Mononuclear cell (primary cell): ENCODE measurements at regions not wholly inside any gene's neighbourhood (a gene's known extent, or its start where the extent isn't known, plus 50 kb on each side); places are given as distances from the start of the nearest gene placed in this dataset.
"Not testable (repeated sequence)": the region's sequence is repeated elsewhere in the genome, so short reads cannot be mapped to it uniquely, and the experiment has no call there.

Experiments used
- H3K27me3 ChIP-seq: 2 replicates; pipeline ENCODE4 v1.6.0; 2011; ENCODE audit warnings: low read length, control low read depth; ENCODE audit not compliant: insufficient read depth
- H3K4me1 ChIP-seq: 2 replicates; pipeline ENCODE4 v1.5.1; 2011; ENCODE audit warnings: mild to moderate bottlenecking, low read length, control low read depth; ENCODE audit not compliant: insufficient read depth
- H3K4me3 ChIP-seq: 2 replicates; pipeline ENCODE4 v1.5.1; 2011; ENCODE audit warnings: mild to moderate bottlenecking, low read length, moderate library complexity
- H3K9me3 ChIP-seq: 2 replicates; pipeline ENCODE4 v1.5.1; 2011; ENCODE audit warnings: low read depth, mild to moderate bottlenecking, control low read depth, low read length

- Histone ChIP-seq H3K4me3 (no peak overlapping the region), H3K9me3 (no peaks in the 10 kb centered on the region), H3K27me3 (no peaks in the 10 kb centered on the region), H3K4me1 (no peaks in the 10 kb centered on the region)
These were observed 242.2 kb upstream of the SGCG start for GRCh38 chr13:22938576-22938975.

GRCh38 chr13:22939157-22939556 lies 241.6 kb upstream of the SGCG start:
- no peak overlapping the region for H3K4me3 ChIP-seq
- no peaks in the 10 kb centered on the region for H3K9me3 ChIP-seq
- no peaks in the 10 kb centered on the region for H3K27me3 ChIP-seq
- no peaks in the 10 kb centered on the region for H3K4me1 ChIP-seq

GRCh38 chr13:22940090-22940710 lies 240.6 kb upstream of the SGCG start:
- no peaks in the 10 kb centered on the region for H3K9me3 ChIP-seq

GRCh38 chr13:22940736-22941135 lies 240.0 kb upstream of the SGCG start:
- H3K9me3 ChIP-seq = no peaks in the 10 kb centered on the region
- no peaks in the 10 kb centered on the region for H3K4me1 ChIP-seq
- no peak overlapping the region for H3K4me3 ChIP-seq
- no peaks in the 10 kb centered on the region for H3K27me3 ChIP-seq

More at GRCh38 chr13:22940090-22940710, 240.6 kb upstream of the SGCG start:
- Histone ChIP-seq H3K4me3 (no peak overlapping the region), H3K27me3 (no peaks in the 10 kb centered on the region), H3K4me1 (no peaks in the 10 kb centered on the region)

- not testable (repeated sequence) for H3K4me3 ChIP-seq, H3K4me1 ChIP-seq, H3K27me3 ChIP-seq, H3K9me3 ChIP-seq
These were observed 239.3 kb upstream of the SGCG start for GRCh38 chr13:22941495-22941894.

GRCh38 chr13:22942831-22943230 lies 237.9 kb upstream of the SGCG start:
- not testable (repeated sequence) for H3K9me3 ChIP-seq, H3K4me3 ChIP-seq, H3K27me3 ChIP-seq, H3K4me1 ChIP-seq

- Histone ChIP-seq H3K27me3 (no peaks in the 10 kb centered on the region), H3K4me1 (no peaks in the 10 kb centered on the region), H3K4me3 (no peak overlapping the region), H3K9me3 (no peaks in the 10 kb centered on the region)
These were observed 236.4 kb upstream of the SGCG start for GRCh38 chr13:22944378-22944777.

GRCh38 chr13:22945321-22946226 lies 235.2 kb upstream of the SGCG start:
- no peaks in the 10 kb centered on the region for H3K4me1 ChIP-seq
- H3K9me3 ChIP-seq = no peaks in the 10 kb centered on the region
- no peak overlapping the region for H3K4me3 ChIP-seq
- no peaks in the 10 kb centered on the region for H3K27me3 ChIP-seq

- H3K27me3 ChIP-seq = no peaks in the 10 kb centered on the region
- no peak overlapping the region for H3K4me3 ChIP-seq
- H3K9me3 ChIP-seq = peaks cover 6% of the 10 kb centered on the region
- H3K4me1 ChIP-seq = no peaks in the 10 kb centered on the region
These were observed 232.4 kb upstream of the SGCG start for GRCh38 chr13:22948421-22948820.

- H3K4me1 ChIP-seq, H3K27me3 ChIP-seq, H3K9me3 ChIP-seq: not testable (repeated sequence)
These were observed 228.8 kb upstream of the SGCG start for GRCh38 chr13:22952018-22952417.

GRCh38 chr13:22955147-22955546 lies 225.6 kb upstream of the SGCG start:
- not testable (repeated sequence) for H3K27me3 ChIP-seq, H3K4me1 ChIP-seq, H3K9me3 ChIP-seq, H3K4me3 ChIP-seq

More at GRCh38 chr13:22952018-22952417, 228.8 kb upstream of the SGCG start:
- H3K4me3 ChIP-seq = not testable (repeated sequence)

GRCh38 chr13:22956456-22957115 lies 224.2 kb upstream of the SGCG start:
- not testable (repeated sequence) for H3K9me3 ChIP-seq, H3K4me3 ChIP-seq

GRCh38 chr13:22959859-22960258 lies 220.9 kb upstream of the SGCG start:
- not testable (repeated sequence) for H3K27me3 ChIP-seq, H3K9me3 ChIP-seq

More at GRCh38 chr13:22956456-22957115, 224.2 kb upstream of the SGCG start:
- H3K27me3 ChIP-seq, H3K4me1 ChIP-seq: not testable (repeated sequence)

GRCh38 chr13:22960827-22961226 lies 220.0 kb upstream of the SGCG start:
- Histone ChIP-seq H3K4me1 (no peaks in the 10 kb centered on the region), H3K9me3 (no peaks in the 10 kb centered on the region), H3K27me3 (no peaks in the 10 kb centered on the region), H3K4me3 (no peak overlapping the region)

More at GRCh38 chr13:22959859-22960258, 220.9 kb upstream of the SGCG start:
- not testable (repeated sequence) for H3K4me3 ChIP-seq, H3K4me1 ChIP-seq

- H3K4me3 ChIP-seq, H3K9me3 ChIP-seq, H3K4me1 ChIP-seq, H3K27me3 ChIP-seq: not testable (repeated sequence)
These were observed 219.4 kb upstream of the SGCG start for GRCh38 chr13:22961342-22961741.
